GM12878 (cell line): ENCODE measurements at regions not wholly inside any gene's neighbourhood (a gene's known extent, or its start where the extent isn't known, plus 50 kb on each side); places are given as distances from the start of the nearest gene placed in this dataset.

Experiments used
- ATAC-seq: fragments of 200-7000 bp; cut with Tn5 transposase; 3 replicates; pipeline ENCODE4 v1.9.1; 2020; ENCODE audit warnings: mild to moderate bottlenecking, moderate library complexity
- BruUV-seq: library from RNA; stranded (reverse); fragments of 400-500 nt; replicated peaks from 2 replicates; lab custom pipeline; 2021; lab: Mats Ljungman, UMichigan
- CTCF ChIA-PET: fragments of 300-600 bp; sonication (Branson Sonifier 250); formaldehyde crosslinking; extraction: SDS; loops from one replicate; lab custom pipeline; 2021; ENCODE audit warnings: inconsistent platforms; lab: Yijun Ruan, JAX
- POLR2A ChIA-PET: fragments of 350-600 bp; formaldehyde crosslinking; extraction: SDS; loops from one replicate; lab custom pipeline; 2021; ENCODE audit warnings: inconsistent platforms; lab: Charles Lee
- RAD21 ChIA-PET: fragments of 300-600 bp; sonication (Branson Sonifier 250); formaldehyde crosslinking; loops from one replicate; lab custom pipeline; 2023; ENCODE audit warnings: antibody characterized with exemption; ENCODE audit not compliant: unreplicated experiment; lab: Charles Lee
- SMC1A ChIA-PET: fragments of 300-600 bp; sonication (Branson Sonifier 250); formaldehyde crosslinking; loops from one replicate; lab custom pipeline; 2023; ENCODE audit not compliant: unreplicated experiment, uncharacterized antibody; lab: Charles Lee
- DNase-seq: peaks from one replicate; pipeline ENCODE4 v3.0.0-alpha.2; 2011; ENCODE audit warnings: low read depth, low spot score
- FAIRE-seq: peaks from 3 replicates; lab custom pipeline; 2011; peaks lifted over from hg19 to GRCh38; lab: Jason Lieb, UNC
- H2AFZ ChIP-seq: 2 replicates; pipeline ENCODE4 v1.6.0; 2011; ENCODE audit warnings: low read depth, low read length, control low read depth; ENCODE audit not compliant: control insufficient read depth
- H3K27ac ChIP-seq: 2 replicates; pipeline ENCODE4 v1.5.1; 2011; ENCODE audit warnings: control low read depth; ENCODE audit not compliant: control insufficient read depth, insufficient read depth
- H3K27me3 ChIP-seq, 2 experiments: replicated peaks in 1 of 2; 2 replicates each; pipeline versions ENCODE4 v1.6.0 to v1.6.1; 2011; ENCODE audit warnings: low read length in 1 of 2; ENCODE audit not compliant: control insufficient read depth in 2 of 2, insufficient read depth in 2 of 2
- H3K36me3 ChIP-seq, 2 experiments: 2 replicates each; pipeline ENCODE4 v1.5.1; 2011; ENCODE audit warnings: low read length in 1 of 2; ENCODE audit not compliant: control insufficient read depth in 2 of 2, insufficient read depth in 2 of 2
- H3K4me1 ChIP-seq: 2 replicates; pipeline ENCODE4 v1.6.1; 2011; ENCODE audit warnings: mild to moderate bottlenecking, low read length, moderate library complexity, mixed read lengths; ENCODE audit not compliant: control insufficient read depth, insufficient read depth
- H3K4me2 ChIP-seq: 2 replicates; pipeline ENCODE4 v1.6.0; 2011; ENCODE audit warnings: control low read depth; ENCODE audit not compliant: control insufficient read depth, insufficient read depth
- H3K4me3 ChIP-seq: fragments of 200-600 bp; sonication (generic); 2 replicates; pipeline ENCODE4 v1.5.1; 2016
- H3K79me2 ChIP-seq: 2 replicates; pipeline ENCODE4 v1.6.0; 2011; ENCODE audit warnings: low read length; ENCODE audit not compliant: control insufficient read depth, insufficient read depth
- H3K9ac ChIP-seq: 2 replicates; pipeline ENCODE4 v1.8.0; 2011; ENCODE audit warnings: low read length, control low read depth, mixed read lengths; ENCODE audit not compliant: control insufficient read depth, insufficient read depth
- H3K9me3 ChIP-seq: replicated peaks from 3 replicates; pipeline ENCODE4 v1.5.1; 2011; ENCODE audit warnings: mild to moderate bottlenecking, low read length; ENCODE audit not compliant: control insufficient read depth, insufficient read depth
- H4K20me1 ChIP-seq: 2 replicates; pipeline ENCODE4 v1.6.0; 2011; ENCODE audit not compliant: control insufficient read depth, insufficient read depth
- CHD2 ChIP-seq: IDR thresholded peaks from 2 replicates; pipeline ENCODE4 v1.6.1; 2011; ENCODE audit warnings: low read depth, low read length, improper control_type of control experiment, borderline replicate concordance
- ETV6 ChIP-seq, 2 experiments: fragments of 450-650 bp in 1 of 2; IDR thresholded peaks in 1 of 2; conservative IDR thresholded peaks in 1 of 2; 2 replicates each; pipeline ENCODE4 v1.6.1; 2014; ENCODE audit warnings: antibody characterized with exemption in 1 of 2, borderline replicate concordance in 1 of 2, low read depth in 1 of 2, mild to moderate bottlenecking in 1 of 2, moderate library complexity in 1 of 2
- MTA2 ChIP-seq: fragments of 450-650 bp; IDR thresholded peaks from 2 replicates; pipeline ENCODE4 v1.6.1; 2016; ENCODE audit warnings: low read depth, mild to moderate bottlenecking, moderate library complexity
- NR2C1 ChIP-seq: fragments of 450-650 bp; IDR thresholded peaks from 2 replicates; pipeline ENCODE4 v1.6.1; 2017; ENCODE audit warnings: antibody characterized with exemption, mild to moderate bottlenecking, moderate library complexity
- WGBS: methylation state at CpG from one replicate; pipeline ENCODE4 v1.1.6; 2016; ENCODE audit warnings: low lambda C conversion rate; ENCODE audit not compliant: insufficient replicate concordance, insufficient coverage; ENCODE audit errors: missing lambda C conversion rate; 5-methylcytosine and 5-hydroxymethylcytosine counted together
- in situ Hi-C: fragments of 300-500 bp; cut with MboI; formaldehyde crosslinking; loops from 9 replicates; pipeline ENCODE4 v1.14.3; 2018; ENCODE audit warnings: mixed read lengths
- intact Hi-C: fragments of 100-400 bp; cut with micrococcal nuclease; formaldehyde crosslinking; loops from one replicate; pipeline ENCODE4 v1.14.2; 2022; ENCODE audit not compliant: unreplicated experiment
- TF ChIP-seq, protein P1 (sequence below): fragments of 450-650 bp; IDR thresholded peaks from 2 replicates; pipeline ENCODE4 v1.6.1; 2016; ENCODE audit warnings: mild to moderate bottlenecking, moderate library complexity, borderline replicate concordance
- TF ChIP-seq, protein P2 (sequence below): IDR thresholded peaks from 2 replicates; pipeline ENCODE4 v1.6.1; 2011; ENCODE audit warnings: borderline replicate concordance, low read depth, mild to moderate bottlenecking, moderate library complexity, mixed read lengths, low read length; ENCODE audit not compliant: insufficient read depth; ENCODE audit errors: extremely low read length
- TF ChIP-seq, protein P3 (sequence below): IDR thresholded peaks from 2 replicates; pipeline ENCODE4 v1.6.1; 2012; ENCODE audit warnings: improper control_type of control experiment, low read depth, low read length; ENCODE audit not compliant: insufficient replicate concordance
- TF ChIP-seq, protein P4 (sequence below): fragments of 450-650 bp; IDR thresholded peaks from 2 replicates; pipeline ENCODE4 v1.6.1; 2017; ENCODE audit warnings: mild to moderate bottlenecking, moderate library complexity

DNA sequence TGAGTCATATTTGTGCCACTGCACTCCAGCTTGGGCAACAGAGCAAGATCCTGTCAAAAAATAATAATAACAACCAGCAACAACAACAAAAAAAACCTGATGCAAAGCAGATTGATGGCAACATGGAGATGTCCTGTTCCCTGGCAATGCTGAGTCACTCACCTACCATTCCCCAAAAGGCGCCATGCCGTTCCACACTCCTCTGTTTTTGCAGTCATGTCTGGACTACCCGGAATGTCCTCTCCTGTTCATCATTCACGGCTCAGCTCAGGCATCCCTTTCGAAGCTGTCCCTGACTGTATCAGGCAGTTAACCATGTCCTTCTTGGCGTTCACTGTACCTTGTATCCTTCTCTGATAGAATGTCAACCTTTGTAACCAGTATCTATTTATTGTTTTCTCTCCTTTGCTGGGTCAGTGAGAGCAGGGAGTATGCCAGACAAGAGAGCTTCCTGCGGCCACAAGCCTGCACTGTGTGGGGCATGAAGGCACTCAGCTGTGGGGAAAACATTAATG, 147.7 kb downstream of the ABCC12 start:
- Histone ChIP-seq H3K4me1 (no peaks in the 10 kb centered on the region), H3K79me2 (no peaks in the 10 kb centered on the region), H3K9me3 (no peaks in the 10 kb centered on the region), H2AFZ (no peak overlapping the region), H3K4me2 (no peak overlapping the region), H3K27ac (no peak overlapping the region), H3K27me3 (no peaks in the 10 kb centered on the region), H3K9ac (no peak overlapping the region), H4K20me1 (no peaks in the 10 kb centered on the region), H3K4me3 (no peak overlapping the region), H3K36me3 (no peaks in the 10 kb centered on the region)
- POLR2A ChIA-PET: no interaction called here
- CTCF ChIA-PET: no interaction called here
- RAD21 ChIA-PET: no interaction called here
- 44% methylated on average over 7 of the region's 7 CpGs for WGBS
- DNase-seq (no peak), FAIRE-seq (no peak), ATAC-seq (no peak)
- in situ Hi-C loops: no loop called here
- intact Hi-C loops: no loop called here
- SMC1A ChIA-PET: interaction anchor here (1.4 kb wide), 1 partner anchor 14 kb away, joined by 4 read pairs; no protein-coding TSS in a partner anchor
- BruUV-seq: no TSS peak
- TF ChIP-seq ETV6 (conservative IDR thresholded peaks at IDR 0.05 in 1 of 2, IDR thresholded peaks at IDR 0.05 in 1 of 2; ENCODE audit: borderline replicate concordance in 1 of 2, low read depth in 1 of 2): no peak
- TF ChIP-seq, protein P1, sequence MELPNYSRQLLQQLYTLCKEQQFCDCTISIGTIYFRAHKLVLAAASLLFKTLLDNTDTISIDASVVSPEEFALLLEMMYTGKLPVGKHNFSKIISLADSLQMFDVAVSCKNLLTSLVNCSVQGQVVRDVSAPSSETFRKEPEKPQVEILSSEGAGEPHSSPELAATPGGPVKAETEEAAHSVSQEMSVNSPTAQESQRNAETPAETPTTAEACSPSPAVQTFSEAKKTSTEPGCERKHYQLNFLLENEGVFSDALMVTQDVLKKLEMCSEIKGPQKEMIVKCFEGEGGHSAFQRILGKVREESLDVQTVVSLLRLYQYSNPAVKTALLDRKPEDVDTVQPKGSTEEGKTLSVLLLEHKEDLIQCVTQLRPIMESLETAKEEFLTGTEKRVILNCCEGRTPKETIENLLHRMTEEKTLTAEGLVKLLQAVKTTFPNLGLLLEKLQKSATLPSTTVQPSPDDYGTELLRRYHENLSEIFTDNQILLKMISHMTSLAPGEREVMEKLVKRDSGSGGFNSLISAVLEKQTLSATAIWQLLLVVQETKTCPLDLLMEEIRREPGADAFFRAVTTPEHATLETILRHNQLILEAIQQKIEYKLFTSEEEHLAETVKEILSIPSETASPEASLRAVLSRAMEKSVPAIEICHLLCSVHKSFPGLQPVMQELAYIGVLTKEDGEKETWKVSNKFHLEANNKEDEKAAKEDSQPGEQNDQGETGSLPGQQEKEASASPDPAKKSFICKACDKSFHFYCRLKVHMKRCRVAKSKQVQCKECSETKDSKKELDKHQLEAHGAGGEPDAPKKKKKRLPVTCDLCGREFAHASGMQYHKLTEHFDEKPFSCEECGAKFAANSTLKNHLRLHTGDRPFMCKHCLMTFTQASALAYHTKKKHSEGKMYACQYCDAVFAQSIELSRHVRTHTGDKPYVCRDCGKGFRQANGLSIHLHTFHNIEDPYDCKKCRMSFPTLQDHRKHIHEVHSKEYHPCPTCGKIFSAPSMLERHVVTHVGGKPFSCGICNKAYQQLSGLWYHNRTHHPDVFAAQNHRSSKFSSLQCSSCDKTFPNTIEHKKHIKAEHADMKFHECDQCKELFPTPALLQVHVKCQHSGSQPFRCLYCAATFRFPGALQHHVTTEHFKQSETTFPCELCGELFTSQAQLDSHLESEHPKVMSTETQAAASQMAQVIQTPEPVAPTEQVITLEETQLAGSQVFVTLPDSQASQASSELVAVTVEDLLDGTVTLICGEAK: no peak
- TF ChIP-seq, protein P2, sequence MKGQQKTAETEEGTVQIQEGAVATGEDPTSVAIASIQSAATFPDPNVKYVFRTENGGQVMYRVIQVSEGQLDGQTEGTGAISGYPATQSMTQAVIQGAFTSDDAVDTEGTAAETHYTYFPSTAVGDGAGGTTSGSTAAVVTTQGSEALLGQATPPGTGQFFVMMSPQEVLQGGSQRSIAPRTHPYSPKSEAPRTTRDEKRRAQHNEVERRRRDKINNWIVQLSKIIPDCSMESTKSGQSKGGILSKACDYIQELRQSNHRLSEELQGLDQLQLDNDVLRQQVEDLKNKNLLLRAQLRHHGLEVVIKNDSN: no peak
- no peak for TF ChIP-seq NR2C1
- TF ChIP-seq CHD2: no peak
- TF ChIP-seq, protein P3, sequence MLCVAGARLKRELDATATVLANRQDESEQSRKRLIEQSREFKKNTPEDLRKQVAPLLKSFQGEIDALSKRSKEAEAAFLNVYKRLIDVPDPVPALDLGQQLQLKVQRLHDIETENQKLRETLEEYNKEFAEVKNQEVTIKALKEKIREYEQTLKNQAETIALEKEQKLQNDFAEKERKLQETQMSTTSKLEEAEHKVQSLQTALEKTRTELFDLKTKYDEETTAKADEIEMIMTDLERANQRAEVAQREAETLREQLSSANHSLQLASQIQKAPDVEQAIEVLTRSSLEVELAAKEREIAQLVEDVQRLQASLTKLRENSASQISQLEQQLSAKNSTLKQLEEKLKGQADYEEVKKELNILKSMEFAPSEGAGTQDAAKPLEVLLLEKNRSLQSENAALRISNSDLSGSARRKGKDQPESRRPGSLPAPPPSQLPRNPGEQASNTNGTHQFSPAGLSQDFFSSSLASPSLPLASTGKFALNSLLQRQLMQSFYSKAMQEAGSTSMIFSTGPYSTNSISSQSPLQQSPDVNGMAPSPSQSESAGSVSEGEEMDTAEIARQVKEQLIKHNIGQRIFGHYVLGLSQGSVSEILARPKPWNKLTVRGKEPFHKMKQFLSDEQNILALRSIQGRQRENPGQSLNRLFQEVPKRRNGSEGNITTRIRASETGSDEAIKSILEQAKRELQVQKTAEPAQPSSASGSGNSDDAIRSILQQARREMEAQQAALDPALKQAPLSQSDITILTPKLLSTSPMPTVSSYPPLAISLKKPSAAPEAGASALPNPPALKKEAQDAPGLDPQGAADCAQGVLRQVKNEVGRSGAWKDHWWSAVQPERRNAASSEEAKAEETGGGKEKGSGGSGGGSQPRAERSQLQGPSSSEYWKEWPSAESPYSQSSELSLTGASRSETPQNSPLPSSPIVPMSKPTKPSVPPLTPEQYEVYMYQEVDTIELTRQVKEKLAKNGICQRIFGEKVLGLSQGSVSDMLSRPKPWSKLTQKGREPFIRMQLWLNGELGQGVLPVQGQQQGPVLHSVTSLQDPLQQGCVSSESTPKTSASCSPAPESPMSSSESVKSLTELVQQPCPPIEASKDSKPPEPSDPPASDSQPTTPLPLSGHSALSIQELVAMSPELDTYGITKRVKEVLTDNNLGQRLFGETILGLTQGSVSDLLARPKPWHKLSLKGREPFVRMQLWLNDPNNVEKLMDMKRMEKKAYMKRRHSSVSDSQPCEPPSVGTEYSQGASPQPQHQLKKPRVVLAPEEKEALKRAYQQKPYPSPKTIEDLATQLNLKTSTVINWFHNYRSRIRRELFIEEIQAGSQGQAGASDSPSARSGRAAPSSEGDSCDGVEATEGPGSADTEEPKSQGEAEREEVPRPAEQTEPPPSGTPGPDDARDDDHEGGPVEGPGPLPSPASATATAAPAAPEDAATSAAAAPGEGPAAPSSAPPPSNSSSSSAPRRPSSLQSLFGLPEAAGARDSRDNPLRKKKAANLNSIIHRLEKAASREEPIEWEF: no peak
- no peak for TF ChIP-seq MTA2
- TF ChIP-seq, protein P4, sequence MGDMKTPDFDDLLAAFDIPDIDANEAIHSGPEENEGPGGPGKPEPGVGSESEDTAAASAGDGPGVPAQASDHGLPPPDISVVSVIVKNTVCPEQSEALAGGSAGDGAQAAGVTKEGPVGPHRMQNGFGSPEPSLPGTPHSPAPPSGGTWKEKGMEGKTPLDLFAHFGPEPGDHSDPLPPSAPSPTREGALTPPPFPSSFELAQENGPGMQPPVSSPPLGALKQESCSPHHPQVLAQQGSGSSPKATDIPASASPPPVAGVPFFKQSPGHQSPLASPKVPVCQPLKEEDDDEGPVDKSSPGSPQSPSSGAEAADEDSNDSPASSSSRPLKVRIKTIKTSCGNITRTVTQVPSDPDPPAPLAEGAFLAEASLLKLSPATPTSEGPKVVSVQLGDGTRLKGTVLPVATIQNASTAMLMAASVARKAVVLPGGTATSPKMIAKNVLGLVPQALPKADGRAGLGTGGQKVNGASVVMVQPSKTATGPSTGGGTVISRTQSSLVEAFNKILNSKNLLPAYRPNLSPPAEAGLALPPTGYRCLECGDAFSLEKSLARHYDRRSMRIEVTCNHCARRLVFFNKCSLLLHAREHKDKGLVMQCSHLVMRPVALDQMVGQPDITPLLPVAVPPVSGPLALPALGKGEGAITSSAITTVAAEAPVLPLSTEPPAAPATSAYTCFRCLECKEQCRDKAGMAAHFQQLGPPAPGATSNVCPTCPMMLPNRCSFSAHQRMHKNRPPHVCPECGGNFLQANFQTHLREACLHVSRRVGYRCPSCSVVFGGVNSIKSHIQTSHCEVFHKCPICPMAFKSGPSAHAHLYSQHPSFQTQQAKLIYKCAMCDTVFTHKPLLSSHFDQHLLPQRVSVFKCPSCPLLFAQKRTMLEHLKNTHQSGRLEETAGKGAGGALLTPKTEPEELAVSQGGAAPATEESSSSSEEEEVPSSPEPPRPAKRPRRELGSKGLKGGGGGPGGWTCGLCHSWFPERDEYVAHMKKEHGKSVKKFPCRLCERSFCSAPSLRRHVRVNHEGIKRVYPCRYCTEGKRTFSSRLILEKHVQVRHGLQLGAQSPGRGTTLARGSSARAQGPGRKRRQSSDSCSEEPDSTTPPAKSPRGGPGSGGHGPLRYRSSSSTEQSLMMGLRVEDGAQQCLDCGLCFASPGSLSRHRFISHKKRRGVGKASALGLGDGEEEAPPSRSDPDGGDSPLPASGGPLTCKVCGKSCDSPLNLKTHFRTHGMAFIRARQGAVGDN: no peak
